B cell (primary cell): ENCODE measurements at regions not wholly inside any gene's neighbourhood (a gene's known extent, or its start where the extent isn't known, plus 50 kb on each side); places are given as distances from the start of the nearest gene placed in this dataset.

Experiments
- ATAC-seq: fragments of 200-7000 bp; cut with Tn5 transposase; one replicate; pipeline ENCODE4 v1.10.0; 2021; ENCODE audit warnings: low read depth, mild to moderate bottlenecking, moderate number of reproducible peaks, moderate library complexity
- CTCF ChIA-PET: fragments of 350-600 bp; sonication (Branson Sonifier 250); formaldehyde crosslinking; loops from one replicate; lab custom pipeline; 2021; ENCODE audit warnings: antibody characterized with exemption, inconsistent platforms; lab: Charles Lee
- POLR2A ChIA-PET: fragments of 350-600 bp; sonication (Branson Sonifier 250); formaldehyde crosslinking; loops from one replicate; lab custom pipeline; 2021; ENCODE audit warnings: antibody characterized with exemption; lab: Charles Lee
- DNase-seq: peaks from one replicate; pipeline ENCODE4 v3.0.0; 2013
- H2AFZ ChIP-seq: 2 replicates; pipeline ENCODE4 v1.6.1; 2012; ENCODE audit warnings: mild to moderate bottlenecking, low read depth, low read length; ENCODE audit not compliant: insufficient read depth, poor library complexity, severe bottlenecking
- H3K27ac ChIP-seq, 2 donors: 1 replicate in 1 of 2; 2 replicates in 1 of 2; pipeline ENCODE4 v1.5.1; 2012 to 2013; ENCODE audit warnings: low read length in 2 of 2, mild to moderate bottlenecking in 2 of 2, moderate library complexity in 1 of 2
- H3K27me3 ChIP-seq, 4 experiments: fragments of 200-600 bp in 1 of 4; sonication (generic) in 1 of 4; replicated peaks in 1 of 4; 1 replicate in 2 of 4; 2 replicates in 2 of 4; pipeline versions ENCODE4 v1.6.1 to v1.7.0; 2013 to 2016; ENCODE audit warnings: low read length in 3 of 4, mild to moderate bottlenecking in 2 of 4, mixed read lengths in 1 of 4, moderate library complexity in 1 of 4; ENCODE audit not compliant: insufficient read depth in 4 of 4, control insufficient read depth in 3 of 4; ENCODE audit errors: control extremely low read depth in 1 of 4
- H3K36me3 ChIP-seq, 2 experiments: replicated peaks in 1 of 2; 1 replicate in 1 of 2; 2 replicates in 1 of 2; pipeline versions ENCODE4 v1.6.1 to v1.7.1; 2013; ENCODE audit warnings: low read length in 1 of 2; ENCODE audit not compliant: insufficient read depth in 2 of 2, control insufficient read depth in 1 of 2; ENCODE audit errors: control extremely low read depth in 1 of 2, extremely low read depth in 1 of 2
- H3K4me1 ChIP-seq, 2 donors: fragments of 200-600 bp in 1 of 2; sonication (generic) in 1 of 2; 1 replicate in 1 of 2; 2 replicates in 1 of 2; pipeline versions ENCODE4 v1.5.1 to v1.6.1; 2013 to 2017; ENCODE audit warnings: low read length in 2 of 2; ENCODE audit not compliant: control insufficient read depth in 2 of 2, insufficient read depth in 2 of 2
- H3K4me2 ChIP-seq: replicated peaks from 2 replicates; pipeline ENCODE3; 2012; ENCODE audit warnings: mild to moderate bottlenecking, low read depth, low read length; ENCODE audit not compliant: poor library complexity, severe bottlenecking
- H3K4me3 ChIP-seq, 5 experiments: fragments of 200-600 bp in 1 of 5; sonication (generic) in 1 of 5; 1 replicate in 3 of 5; 2 replicates in 2 of 5; pipeline versions ENCODE4 v1.5.1 to v1.7.0; 2011 to 2016; ENCODE audit warnings: low read length in 4 of 5, mild to moderate bottlenecking in 4 of 5, low read depth in 2 of 5, control low read depth in 1 of 5, moderate library complexity in 1 of 5; ENCODE audit not compliant: insufficient read depth in 1 of 5; ENCODE audit errors: control extremely low read depth in 1 of 5, extremely low read depth in 1 of 5
- H3K79me2 ChIP-seq: fragments of 200-600 bp; sonication (generic); one replicate; pipeline ENCODE4 v1.6.0; 2016; ENCODE audit warnings: low read length; ENCODE audit not compliant: control insufficient read depth, insufficient read depth
- H3K9ac ChIP-seq: fragments of 200-600 bp; sonication (generic); 2 replicates; pipeline ENCODE4 v1.6.1; 2017; ENCODE audit warnings: mild to moderate bottlenecking, low read length, moderate library complexity
- H3K9me3 ChIP-seq, 3 donors: one replicate each; pipeline versions ENCODE4 v1.6.1 to v1.7.1; 2013; ENCODE audit warnings: low read length in 2 of 3; ENCODE audit not compliant: control insufficient read depth in 2 of 3, insufficient read depth in 1 of 3; ENCODE audit errors: control extremely low read depth in 1 of 3
- H4K20me1 ChIP-seq: 2 replicates; pipeline ENCODE4 v1.6.0; 2012; ENCODE audit warnings: mild to moderate bottlenecking, low read length; ENCODE audit not compliant: insufficient read depth, control insufficient read depth, poor library complexity, severe bottlenecking
- H3K27ac Mint-ChIP-seq: one replicate; pipeline ENCODE4 v1.8.0; 2021; ENCODE audit warnings: mixed read lengths
- H3K27me3 Mint-ChIP-seq: one replicate; pipeline ENCODE4 v1.8.0; 2021; ENCODE audit warnings: mixed read lengths
- H3K4me1 Mint-ChIP-seq: one replicate; pipeline ENCODE4 v1.8.0; 2021; ENCODE audit warnings: mixed read lengths
- H3K4me3 Mint-ChIP-seq: one replicate; pipeline ENCODE4 v1.8.0; 2021; ENCODE audit warnings: mixed read lengths
- H3K9me3 Mint-ChIP-seq: one replicate; pipeline ENCODE4 v1.8.0; 2022; ENCODE audit warnings: mixed read lengths; ENCODE audit not compliant: insufficient read depth
- CTCF ChIP-seq: fragments of 200-600 bp; IDR thresholded peaks from one replicate; pipeline ENCODE4 v1.8.0; 2022; ENCODE audit warnings: antibody characterized with exemption, mild to moderate bottlenecking
- EZH2 ChIP-seq: IDR thresholded peaks from 2 replicates; pipeline ENCODE4 v1.6.1; 2012; ENCODE audit warnings: borderline replicate concordance, low read depth, mild to moderate bottlenecking, moderate library complexity, low read length; ENCODE audit not compliant: insufficient read depth, poor library complexity, severe bottlenecking
- WGBS: methylation state at CpG from one replicate; pipeline ENCODE4 v1.1.5; 2013; ENCODE audit warnings: missing lambda C conversion rate; ENCODE audit not compliant: insufficient coverage; 5-methylcytosine and 5-hydroxymethylcytosine counted together
- intact Hi-C: fragments of 100-400 bp; cut with micrococcal nuclease; formaldehyde crosslinking; loops from one replicate; pipeline ENCODE4 v1.10.0; 2022

- no peak for TF ChIP-seq EZH2
- no peak for TF ChIP-seq CTCF
- POLR2A ChIA-PET = no interaction called here
- H3K9me3 Mint-ChIP-seq = no peaks in the 10 kb centered on the region
Measured at GRCh38 chr7:88628363-88629085, 131.0 kb upstream of the ZNF804B start.

GRCh38 chr7:88617185-88617584, 142.3 kb upstream of the ZNF804B start:
- no peaks in the 10 kb centered on the region for H3K36me3 ChIP-seq
- H2AFZ ChIP-seq = no peak overlapping the region
- no peak for TF ChIP-seq EZH2
- TF ChIP-seq CTCF = no peak
- POLR2A ChIA-PET = no interaction called here
- H3K9ac ChIP-seq = no peak overlapping the region
- no peaks in the 10 kb centered on the region for H3K79me2 ChIP-seq
- H3K27me3 ChIP-seq = no peaks in the 10 kb centered on the region
- H3K4me2 ChIP-seq = no peak overlapping the region
- no peak for ATAC-seq
- H3K27ac ChIP-seq = no peak overlapping the region
- CTCF ChIA-PET = no interaction called here
- no peaks in the 10 kb centered on the region for H3K4me1 Mint-ChIP-seq
- no peaks in the 10 kb centered on the region for H3K9me3 Mint-ChIP-seq
- no peaks in the 10 kb centered on the region for H4K20me1 ChIP-seq
- intact Hi-C loops = no loop called here
- no peak overlapping the region for H3K27ac Mint-ChIP-seq
- H3K9me3 ChIP-seq = no peaks in the 10 kb centered on the region
- WGBS = 100% methylated on average over 1 of the region's 2 CpGs
- H3K4me3 ChIP-seq = no peak overlapping the region
- no peaks in the 10 kb centered on the region for H3K4me1 ChIP-seq
- H3K4me3 Mint-ChIP-seq = no peak overlapping the region
- no peak for DNase-seq
- no peaks in the 10 kb centered on the region for H3K27me3 Mint-ChIP-seq

More at GRCh38 chr7:88628363-88629085, 131.0 kb upstream of the ZNF804B start:
- no peak overlapping the region for H2AFZ ChIP-seq
- CTCF ChIA-PET = no interaction called here
- no peaks in the 10 kb centered on the region for H3K27me3 ChIP-seq
- no peaks in the 10 kb centered on the region for H3K4me1 ChIP-seq
- H3K4me2 ChIP-seq = no peak overlapping the region
- intact Hi-C loops = no loop called here
- H3K4me3 ChIP-seq = no peak overlapping the region
- H3K79me2 ChIP-seq = no peaks in the 10 kb centered on the region
- H3K9me3 ChIP-seq = no peaks in the 10 kb centered on the region
- H3K27ac ChIP-seq = no peak overlapping the region
- H3K27me3 Mint-ChIP-seq = no peaks in the 10 kb centered on the region
- H3K4me1 Mint-ChIP-seq = no peaks in the 10 kb centered on the region
- no peak for ATAC-seq
- no peaks in the 10 kb centered on the region for H3K36me3 ChIP-seq
- H3K27ac Mint-ChIP-seq = no peak overlapping the region
- no peaks in the 10 kb centered on the region for H4K20me1 ChIP-seq
- no peak overlapping the region for H3K4me3 Mint-ChIP-seq
- DNase-seq = no peak
- H3K9ac ChIP-seq = no peak overlapping the region
- WGBS = no CpG with 5 or more reads among the region's 2 CpGs
